GM23338 (cell line): ENCODE measurements at regions not wholly inside any gene's neighbourhood (a gene's known extent, or its start where the extent isn't known, plus 50 kb on each side); places are given as distances from the start of the nearest gene placed in this dataset.

ENCODE experiments used
- ATAC-seq: fragments of 200-7000 bp; cut with Tn5 transposase; 3 replicates; pipeline ENCODE4 v1.9.1; 2020
- DNase-seq: peaks from one replicate; pipeline ENCODE4 v3.0.0-alpha.2; 2015; ENCODE audit warnings: low spot score
- H2AFZ ChIP-seq: fragments of 200-600 bp; sonication (generic); 2 replicates; pipeline ENCODE4 v1.8.0; 2016; ENCODE audit warnings: antibody characterized with exemption, mild to moderate bottlenecking, moderate library complexity
- H3F3A ChIP-seq: fragments of 200-600 bp; sonication (generic); replicated peaks from 2 replicates; pipeline ENCODE4 v1.8.0; 2017; ENCODE audit warnings: antibody characterized with exemption, mixed run types, low read depth
- H3K27ac ChIP-seq: fragments of 200-600 bp; sonication (generic); 2 replicates; pipeline ENCODE4 v1.6.1; 2016; ENCODE audit warnings: low read depth
- H3K27me3 ChIP-seq: fragments of 200-600 bp; sonication (generic); 2 replicates; pipeline ENCODE4 v1.8.0; 2016; ENCODE audit warnings: mild to moderate bottlenecking, mixed run types, moderate library complexity; ENCODE audit not compliant: insufficient read depth
- H3K36me3 ChIP-seq: fragments of 200-600 bp; sonication (generic); 2 replicates; pipeline ENCODE4 v1.8.0; 2016; ENCODE audit warnings: mild to moderate bottlenecking; ENCODE audit not compliant: insufficient read depth
- H3K4me1 ChIP-seq: fragments of 200-600 bp; sonication (generic); 2 replicates; pipeline ENCODE4 v1.8.0; 2016; ENCODE audit warnings: mild to moderate bottlenecking, moderate library complexity; ENCODE audit not compliant: insufficient read depth
- H3K4me2 ChIP-seq: fragments of 200-600 bp; sonication (generic); 2 replicates; pipeline ENCODE4 v1.7.1; 2017; ENCODE audit warnings: mixed run types
- H3K4me3 ChIP-seq: fragments of 200-600 bp; sonication (generic); 2 replicates; pipeline ENCODE4 v1.6.1; 2016; ENCODE audit warnings: mixed run types
- H3K79me2 ChIP-seq: fragments of 200-600 bp; sonication (generic); replicated peaks from 2 replicates; pipeline ENCODE4 v1.8.0; 2017; ENCODE audit warnings: mild to moderate bottlenecking; ENCODE audit not compliant: insufficient read depth
- H3K9me2 ChIP-seq: fragments of 200-600 bp; sonication (generic); 2 replicates; pipeline ENCODE4 v1.8.0; 2017; ENCODE audit not compliant: insufficient read depth
- H4K20me1 ChIP-seq: fragments of 200-600 bp; sonication (generic); replicated peaks from 2 replicates; pipeline ENCODE4 v1.8.0; 2017; ENCODE audit warnings: mild to moderate bottlenecking; ENCODE audit not compliant: insufficient read depth
- H3K27ac Mint-ChIP-seq: 2 replicates; pipeline ENCODE4 v1.8.0; 2020; ENCODE audit warnings: inconsistent platforms, mild to moderate bottlenecking, moderate library complexity, mixed read lengths
- H3K27me3 Mint-ChIP-seq: 3 replicates; pipeline ENCODE4 v1.8.0; 2022; ENCODE audit warnings: low read depth, mild to moderate bottlenecking, moderate library complexity, mixed read lengths, inconsistent platforms; ENCODE audit not compliant: insufficient read depth, poor library complexity
- H3K36me3 Mint-ChIP-seq: 3 replicates; pipeline ENCODE4 v1.8.0; 2021; ENCODE audit warnings: low read depth, mild to moderate bottlenecking, inconsistent platforms, moderate library complexity, mixed read lengths
- H3K4me1 Mint-ChIP-seq: 3 replicates; pipeline ENCODE4 v1.8.0; 2020; ENCODE audit warnings: mild to moderate bottlenecking, inconsistent platforms, mixed read lengths
- H3K4me3 Mint-ChIP-seq: 3 replicates; pipeline ENCODE4 v1.8.0; 2021; ENCODE audit warnings: moderate library complexity, mild to moderate bottlenecking, inconsistent platforms, mixed read lengths
- H3K9me3 Mint-ChIP-seq: 3 replicates; pipeline ENCODE4 v1.8.0; 2020; ENCODE audit warnings: moderate library complexity, mild to moderate bottlenecking, inconsistent platforms, mixed read lengths
- CREB1 ChIP-seq: fragments of 250-450 bp; sonication (Bioruptor Pico); IDR thresholded peaks from 2 replicates; pipeline ENCODE4 v1.5.0; 2020; ENCODE audit warnings: low read depth, mild to moderate bottlenecking, moderate library complexity
- EZH2phosphoT487 ChIP-seq: fragments of 200-600 bp; sonication (generic); IDR thresholded peaks from one replicate; pipeline ENCODE4 v1.8.1; 2018; ENCODE audit warnings: antibody characterized with exemption; ENCODE audit not compliant: unreplicated experiment
- JUNB ChIP-seq: IDR thresholded peaks from one replicate; pipeline ENCODE4 v1.6.1; 2016; ENCODE audit warnings: antibody characterized with exemption; ENCODE audit not compliant: unreplicated experiment
- NANOG ChIP-seq: IDR thresholded peaks from 2 replicates; pipeline ENCODE4 v1.6.1; 2016; ENCODE audit warnings: antibody characterized with exemption, borderline replicate concordance
- POLR2AphosphoS5 ChIP-seq: IDR thresholded peaks from 2 replicates; pipeline ENCODE4 v1.6.1; 2016; ENCODE audit warnings: antibody characterized with exemption, low read depth
- STAT1 ChIP-seq: IDR thresholded peaks from one replicate; pipeline ENCODE4 v1.6.1; 2016; ENCODE audit warnings: antibody characterized with exemption; ENCODE audit not compliant: unreplicated experiment
- ZNF114 ChIP-seq: fragments of 250-450 bp; sonication (Bioruptor Pico); IDR thresholded peaks from 2 replicates; pipeline ENCODE4 v1.5.0; 2020; ENCODE audit warnings: mild to moderate bottlenecking, moderate library complexity
- ZNF331 ChIP-seq: fragments of 250-450 bp; sonication (Bioruptor Pico); IDR thresholded peaks from 2 replicates; pipeline ENCODE4 v1.5.0; 2020; ENCODE audit warnings: low read depth, mild to moderate bottlenecking, moderate library complexity
- TF ChIP-seq, protein P1 (sequence below), 2 experiments: fragments of 200-600 bp in 1 of 2; sonication (generic) in 1 of 2; conservative IDR thresholded peaks; 2 replicates each; pipeline versions ENCODE4 v1.5.1 to v1.6.1; 2016 to 2017; ENCODE audit warnings: antibody characterized with exemption in 2 of 2, low read depth in 2 of 2, mild to moderate bottlenecking in 2 of 2, moderate library complexity in 1 of 2
- TF ChIP-seq, protein P2 (sequence below): IDR thresholded peaks from one replicate; pipeline ENCODE4 v1.6.1; 2018; ENCODE audit warnings: antibody characterized with exemption; ENCODE audit not compliant: unreplicated experiment
- TF ChIP-seq, protein P3 (sequence below): fragments of 250-450 bp; sonication (Bioruptor Pico); IDR thresholded peaks from 2 replicates; pipeline ENCODE4 v1.5.0; 2020; ENCODE audit warnings: mild to moderate bottlenecking, moderate library complexity

DNA sequence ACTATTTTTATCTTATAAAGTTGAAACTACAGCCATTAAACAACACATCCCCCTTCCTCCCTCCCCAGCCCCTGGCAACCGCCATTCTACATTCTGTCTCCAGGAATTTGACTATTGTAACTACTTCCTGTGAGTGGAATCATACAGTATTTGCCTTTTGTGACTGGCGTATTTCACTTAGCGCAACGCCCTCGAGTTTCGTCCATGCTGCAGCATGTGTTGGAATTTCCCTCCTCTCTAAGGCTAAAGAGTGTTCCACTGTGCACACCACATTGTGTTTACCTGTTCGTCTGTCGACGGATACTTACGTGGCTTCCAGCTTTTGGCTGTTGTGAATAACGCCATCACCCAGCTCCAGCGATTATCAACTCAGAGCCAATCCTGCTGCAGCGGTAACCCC, 52.0 kb upstream of the DLG1 start (continued):
- TF ChIP-seq, protein P1, sequence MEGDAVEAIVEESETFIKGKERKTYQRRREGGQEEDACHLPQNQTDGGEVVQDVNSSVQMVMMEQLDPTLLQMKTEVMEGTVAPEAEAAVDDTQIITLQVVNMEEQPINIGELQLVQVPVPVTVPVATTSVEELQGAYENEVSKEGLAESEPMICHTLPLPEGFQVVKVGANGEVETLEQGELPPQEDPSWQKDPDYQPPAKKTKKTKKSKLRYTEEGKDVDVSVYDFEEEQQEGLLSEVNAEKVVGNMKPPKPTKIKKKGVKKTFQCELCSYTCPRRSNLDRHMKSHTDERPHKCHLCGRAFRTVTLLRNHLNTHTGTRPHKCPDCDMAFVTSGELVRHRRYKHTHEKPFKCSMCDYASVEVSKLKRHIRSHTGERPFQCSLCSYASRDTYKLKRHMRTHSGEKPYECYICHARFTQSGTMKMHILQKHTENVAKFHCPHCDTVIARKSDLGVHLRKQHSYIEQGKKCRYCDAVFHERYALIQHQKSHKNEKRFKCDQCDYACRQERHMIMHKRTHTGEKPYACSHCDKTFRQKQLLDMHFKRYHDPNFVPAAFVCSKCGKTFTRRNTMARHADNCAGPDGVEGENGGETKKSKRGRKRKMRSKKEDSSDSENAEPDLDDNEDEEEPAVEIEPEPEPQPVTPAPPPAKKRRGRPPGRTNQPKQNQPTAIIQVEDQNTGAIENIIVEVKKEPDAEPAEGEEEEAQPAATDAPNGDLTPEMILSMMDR (conservative IDR thresholded peaks at IDR 0.05; ENCODE audit: low read depth in 2 of 2) = no peak
- TF ChIP-seq ZNF114 (CRISPR knock-in tag) = no peak

DNA sequence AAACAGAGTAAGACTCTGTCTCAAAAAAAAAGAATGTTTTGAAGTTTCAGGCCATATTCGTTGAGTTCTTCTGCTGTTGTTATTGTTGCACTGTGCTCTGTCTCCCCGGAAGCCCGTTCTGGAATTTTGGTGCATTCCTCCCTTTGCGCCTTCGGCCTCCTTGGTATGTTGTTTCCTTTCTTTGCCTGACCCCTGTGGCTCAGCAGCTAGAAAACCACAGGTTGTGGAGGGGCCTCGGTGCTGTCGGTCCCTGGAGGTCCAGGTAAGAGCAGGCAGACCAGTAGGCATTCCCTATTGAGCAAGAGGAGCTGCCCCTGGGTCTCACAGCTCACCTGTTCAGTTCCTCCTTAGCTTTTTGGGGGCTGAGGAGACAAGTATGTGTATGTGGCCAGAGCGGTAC, 51.0 kb upstream of the DLG1 start:
- H3K4me1 Mint-ChIP-seq = peaks cover 19% of the 10 kb centered on the region
- no peaks in the 10 kb centered on the region for H3K9me3 Mint-ChIP-seq
- no peak overlapping the region for H3K4me3 Mint-ChIP-seq
- Histone ChIP-seq H3K9me2 (no peaks in the 10 kb centered on the region), H3K79me2 (no peaks in the 10 kb centered on the region), H3K27me3 (no peaks in the 10 kb centered on the region), H3K36me3 (no peaks in the 10 kb centered on the region), H3K4me2 (no peak overlapping the region), H3K4me1 (no peaks in the 10 kb centered on the region), H3K4me3 (no peak overlapping the region), H3K27ac (no peak overlapping the region), H3F3A (no peaks in the 10 kb centered on the region), H4K20me1 (no peaks in the 10 kb centered on the region), H2AFZ (peak overlapping the region; percentile 69)
- H3K27me3 Mint-ChIP-seq = peaks cover 9% of the 10 kb centered on the region
- 0 out of 2 replicates have a peak overlapping the region, but pooled peaks have one; percentile 18 for H3K27ac Mint-ChIP-seq
- peak; percentile 91 for ATAC-seq
- peak; percentile 70 for DNase-seq
- no peaks in the 10 kb centered on the region for H3K36me3 Mint-ChIP-seq
- no peak for TF ChIP-seq POLR2AphosphoS5
- no peak for TF ChIP-seq JUNB
- no peak for TF ChIP-seq ZNF114 (CRISPR knock-in tag)
- no peak for TF ChIP-seq NANOG
- TF ChIP-seq EZH2phosphoT487 = no peak
- TF ChIP-seq, protein P2, sequence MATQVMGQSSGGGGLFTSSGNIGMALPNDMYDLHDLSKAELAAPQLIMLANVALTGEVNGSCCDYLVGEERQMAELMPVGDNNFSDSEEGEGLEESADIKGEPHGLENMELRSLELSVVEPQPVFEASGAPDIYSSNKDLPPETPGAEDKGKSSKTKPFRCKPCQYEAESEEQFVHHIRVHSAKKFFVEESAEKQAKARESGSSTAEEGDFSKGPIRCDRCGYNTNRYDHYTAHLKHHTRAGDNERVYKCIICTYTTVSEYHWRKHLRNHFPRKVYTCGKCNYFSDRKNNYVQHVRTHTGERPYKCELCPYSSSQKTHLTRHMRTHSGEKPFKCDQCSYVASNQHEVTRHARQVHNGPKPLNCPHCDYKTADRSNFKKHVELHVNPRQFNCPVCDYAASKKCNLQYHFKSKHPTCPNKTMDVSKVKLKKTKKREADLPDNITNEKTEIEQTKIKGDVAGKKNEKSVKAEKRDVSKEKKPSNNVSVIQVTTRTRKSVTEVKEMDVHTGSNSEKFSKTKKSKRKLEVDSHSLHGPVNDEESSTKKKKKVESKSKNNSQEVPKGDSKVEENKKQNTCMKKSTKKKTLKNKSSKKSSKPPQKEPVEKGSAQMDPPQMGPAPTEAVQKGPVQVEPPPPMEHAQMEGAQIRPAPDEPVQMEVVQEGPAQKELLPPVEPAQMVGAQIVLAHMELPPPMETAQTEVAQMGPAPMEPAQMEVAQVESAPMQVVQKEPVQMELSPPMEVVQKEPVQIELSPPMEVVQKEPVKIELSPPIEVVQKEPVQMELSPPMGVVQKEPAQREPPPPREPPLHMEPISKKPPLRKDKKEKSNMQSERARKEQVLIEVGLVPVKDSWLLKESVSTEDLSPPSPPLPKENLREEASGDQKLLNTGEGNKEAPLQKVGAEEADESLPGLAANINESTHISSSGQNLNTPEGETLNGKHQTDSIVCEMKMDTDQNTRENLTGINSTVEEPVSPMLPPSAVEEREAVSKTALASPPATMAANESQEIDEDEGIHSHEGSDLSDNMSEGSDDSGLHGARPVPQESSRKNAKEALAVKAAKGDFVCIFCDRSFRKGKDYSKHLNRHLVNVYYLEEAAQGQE = no peak
- TF ChIP-seq, protein P3, sequence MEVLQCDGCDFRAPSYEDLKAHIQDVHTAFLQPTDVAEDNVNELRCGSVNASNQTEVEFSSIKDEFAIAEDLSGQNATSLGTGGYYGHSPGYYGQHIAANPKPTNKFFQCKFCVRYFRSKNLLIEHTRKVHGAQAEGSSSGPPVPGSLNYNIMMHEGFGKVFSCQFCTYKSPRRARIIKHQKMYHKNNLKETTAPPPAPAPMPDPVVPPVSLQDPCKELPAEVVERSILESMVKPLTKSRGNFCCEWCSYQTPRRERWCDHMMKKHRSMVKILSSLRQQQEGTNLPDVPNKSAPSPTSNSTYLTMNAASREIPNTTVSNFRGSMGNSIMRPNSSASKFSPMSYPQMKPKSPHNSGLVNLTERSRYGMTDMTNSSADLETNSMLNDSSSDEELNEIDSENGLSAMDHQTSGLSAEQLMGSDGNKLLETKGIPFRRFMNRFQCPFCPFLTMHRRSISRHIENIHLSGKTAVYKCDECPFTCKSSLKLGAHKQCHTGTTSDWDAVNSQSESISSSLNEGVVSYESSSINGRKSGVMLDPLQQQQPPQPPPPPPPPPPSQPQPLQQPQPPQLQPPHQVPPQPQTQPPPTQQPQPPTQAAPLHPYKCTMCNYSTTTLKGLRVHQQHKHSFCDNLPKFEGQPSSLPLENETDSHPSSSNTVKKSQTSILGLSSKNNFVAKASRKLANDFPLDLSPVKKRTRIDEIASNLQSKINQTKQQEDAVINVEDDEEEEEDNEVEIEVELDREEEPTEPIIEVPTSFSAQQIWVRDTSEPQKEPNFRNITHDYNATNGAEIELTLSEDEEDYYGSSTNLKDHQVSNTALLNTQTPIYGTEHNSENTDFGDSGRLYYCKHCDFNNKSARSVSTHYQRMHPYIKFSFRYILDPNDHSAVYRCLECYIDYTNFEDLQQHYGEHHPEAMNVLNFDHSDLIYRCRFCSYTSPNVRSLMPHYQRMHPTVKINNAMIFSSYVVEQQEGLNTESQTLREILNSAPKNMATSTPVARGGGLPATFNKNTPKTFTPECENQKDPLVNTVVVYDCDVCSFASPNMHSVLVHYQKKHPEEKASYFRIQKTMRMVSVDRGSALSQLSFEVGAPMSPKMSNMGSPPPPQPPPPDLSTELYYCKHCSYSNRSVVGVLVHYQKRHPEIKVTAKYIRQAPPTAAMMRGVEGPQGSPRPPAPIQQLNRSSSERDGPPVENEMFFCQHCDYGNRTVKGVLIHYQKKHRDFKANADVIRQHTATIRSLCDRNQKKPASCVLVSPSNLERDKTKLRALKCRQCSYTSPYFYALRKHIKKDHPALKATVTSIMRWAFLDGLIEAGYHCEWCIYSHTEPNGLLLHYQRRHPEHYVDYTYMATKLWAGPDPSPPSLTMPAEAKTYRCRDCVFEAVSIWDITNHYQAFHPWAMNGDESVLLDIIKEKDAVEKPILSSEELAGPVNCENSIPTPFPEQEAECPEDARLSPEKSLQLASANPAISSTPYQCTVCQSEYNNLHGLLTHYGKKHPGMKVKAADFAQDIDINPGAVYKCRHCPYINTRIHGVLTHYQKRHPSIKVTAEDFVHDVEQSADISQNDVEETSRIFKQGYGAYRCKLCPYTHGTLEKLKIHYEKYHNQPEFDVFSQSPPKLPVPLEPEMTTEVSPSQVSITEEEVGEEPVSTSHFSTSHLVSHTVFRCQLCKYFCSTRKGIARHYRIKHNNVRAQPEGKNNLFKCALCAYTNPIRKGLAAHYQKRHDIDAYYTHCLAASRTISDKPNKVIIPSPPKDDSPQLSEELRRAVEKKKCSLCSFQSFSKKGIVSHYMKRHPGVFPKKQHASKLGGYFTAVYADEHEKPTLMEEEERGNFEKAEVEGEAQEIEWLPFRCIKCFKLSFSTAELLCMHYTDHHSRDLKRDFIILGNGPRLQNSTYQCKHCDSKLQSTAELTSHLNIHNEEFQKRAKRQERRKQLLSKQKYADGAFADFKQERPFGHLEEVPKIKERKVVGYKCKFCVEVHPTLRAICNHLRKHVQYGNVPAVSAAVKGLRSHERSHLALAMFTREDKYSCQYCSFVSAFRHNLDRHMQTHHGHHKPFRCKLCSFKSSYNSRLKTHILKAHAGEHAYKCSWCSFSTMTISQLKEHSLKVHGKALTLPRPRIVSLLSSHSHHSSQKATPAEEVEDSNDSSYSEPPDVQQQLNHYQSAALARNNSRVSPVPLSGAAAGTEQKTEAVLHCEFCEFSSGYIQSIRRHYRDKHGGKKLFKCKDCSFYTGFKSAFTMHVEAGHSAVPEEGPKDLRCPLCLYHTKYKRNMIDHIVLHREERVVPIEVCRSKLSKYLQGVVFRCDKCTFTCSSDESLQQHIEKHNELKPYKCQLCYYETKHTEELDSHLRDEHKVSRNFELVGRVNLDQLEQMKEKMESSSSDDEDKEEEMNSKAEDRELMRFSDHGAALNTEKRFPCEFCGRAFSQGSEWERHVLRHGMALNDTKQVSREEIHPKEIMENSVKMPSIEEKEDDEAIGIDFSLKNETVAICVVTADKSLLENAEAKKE (CRISPR knock-in tag) = no peak
- no peak for TF ChIP-seq ZNF331 (CRISPR knock-in tag)
- TF ChIP-seq, protein P1 (conservative IDR thresholded peaks at IDR 0.05; ENCODE audit: low read depth in 2 of 2) = no peak
- no peak for TF ChIP-seq CREB1 (CRISPR knock-in tag)
- no peak for TF ChIP-seq STAT1
